CD14-positive monocyte (primary cell): ENCODE measurements at regions not wholly inside any gene's neighbourhood (a gene's known extent, or its start where the extent isn't known, plus 50 kb on each side); places are given as distances from the start of the nearest gene placed in this dataset.

Experiments
- DNase-seq, 3 donors: peaks; one replicate each; pipeline ENCODE4 v3.0.0-alpha.2; 2011 to 2022
- H2AFZ ChIP-seq: 2 replicates; pipeline ENCODE4 v1.6.0; 2012; ENCODE audit warnings: mild to moderate bottlenecking, low read depth, low read length, inconsistent platforms; ENCODE audit not compliant: insufficient read depth, poor library complexity, severe bottlenecking
- H3K27ac ChIP-seq, 2 donors: 1 replicate in 1 of 2; 2 replicates in 1 of 2; pipeline ENCODE4 v1.5.1; 2012 to 2013; ENCODE audit warnings: low read length in 2 of 2, control low read depth in 1 of 2, inconsistent platforms in 1 of 2, low read depth in 1 of 2, mild to moderate bottlenecking in 1 of 2
- H3K27me3 ChIP-seq, 2 donors: one replicate each; pipeline versions ENCODE4 v1.6.0 to v1.6.1; 2011 to 2013; ENCODE audit warnings: low read length in 2 of 2; ENCODE audit not compliant: control insufficient read depth in 2 of 2, insufficient read depth in 2 of 2
- H3K36me3 ChIP-seq, 2 donors: replicated peaks in 1 of 2; 1 replicate in 1 of 2; 2 replicates in 1 of 2; pipeline versions ENCODE4 v1.5.1 to v1.6.1; 2012 to 2013; ENCODE audit warnings: low read length in 2 of 2, control low read depth in 1 of 2, inconsistent platforms in 1 of 2, mild to moderate bottlenecking in 1 of 2; ENCODE audit not compliant: insufficient read depth in 2 of 2, control insufficient read depth in 1 of 2
- H3K4me1 ChIP-seq, 2 donors: 1 replicate in 1 of 2; 2 replicates in 1 of 2; pipeline versions ENCODE4 v1.5.1 to v1.6.1; 2012 to 2013; ENCODE audit warnings: low read length in 2 of 2, control low read depth in 1 of 2, inconsistent platforms in 1 of 2, mild to moderate bottlenecking in 1 of 2, moderate library complexity in 1 of 2; ENCODE audit not compliant: insufficient read depth in 2 of 2, control insufficient read depth in 1 of 2
- H3K4me2 ChIP-seq: replicated peaks from 2 replicates; pipeline ENCODE3; 2012; ENCODE audit warnings: low read length, moderate library complexity, mild to moderate bottlenecking; ENCODE audit not compliant: poor library complexity, severe bottlenecking; ENCODE audit errors: extremely low read depth
- H3K4me3 ChIP-seq, 3 experiments: fragments of 200-600 bp in 1 of 3; sonication (generic) in 1 of 3; replicated peaks in 1 of 3; 1 replicate in 2 of 3; 2 replicates in 1 of 3; pipeline ENCODE4 v1.5.1; 2011 to 2013; ENCODE audit warnings: low read length in 3 of 3, mild to moderate bottlenecking in 3 of 3, control low read depth in 2 of 3, low read depth in 2 of 3, inconsistent platforms in 1 of 3, moderate library complexity in 1 of 3
- H3K79me2 ChIP-seq: 2 replicates; pipeline ENCODE4 v1.6.0; 2012; ENCODE audit warnings: mild to moderate bottlenecking, control low read depth, inconsistent platforms, low read length, moderate library complexity; ENCODE audit not compliant: insufficient read depth
- H3K9ac ChIP-seq: 2 replicates; pipeline ENCODE4 v1.6.0; 2017; ENCODE audit warnings: low read length, mild to moderate bottlenecking; ENCODE audit not compliant: insufficient read depth, poor library complexity, severe bottlenecking
- H3K9me3 ChIP-seq, 2 donors: replicated peaks in 1 of 2; 1 replicate in 1 of 2; 2 replicates in 1 of 2; pipeline versions ENCODE4 v1.5.1 to v1.6.1; 2012 to 2013; ENCODE audit warnings: low read length in 2 of 2, control low read depth in 1 of 2; ENCODE audit not compliant: control insufficient read depth in 1 of 2, insufficient read depth in 1 of 2
- H4K20me1 ChIP-seq: 2 replicates; pipeline ENCODE4 v1.6.0; 2012; ENCODE audit warnings: mild to moderate bottlenecking, low read length, control low read depth, moderate library complexity; ENCODE audit not compliant: insufficient read depth
- H3K27ac Mint-ChIP-seq, 7 donors: one replicate each; pipeline ENCODE4 v1.8.0; 2020; ENCODE audit warnings: mild to moderate bottlenecking in 7 of 7, mixed read lengths in 7 of 7, moderate library complexity in 6 of 7, inconsistent platforms in 2 of 7
- H3K27me3 Mint-ChIP-seq, 3 donors: one replicate each; pipeline ENCODE4 v1.8.0; 2021 to 2022; ENCODE audit warnings: low read depth in 3 of 3, mild to moderate bottlenecking in 3 of 3, mixed read lengths in 3 of 3, moderate library complexity in 3 of 3, inconsistent platforms in 1 of 3
- H3K36me3 Mint-ChIP-seq, 2 donors: one replicate each; pipeline ENCODE4 v1.8.0; 2020; ENCODE audit warnings: mixed read lengths in 2 of 2, inconsistent platforms in 1 of 2, mild to moderate bottlenecking in 1 of 2
- H3K4me1 Mint-ChIP-seq: one replicate; pipeline ENCODE4 v1.8.0; 2020; ENCODE audit warnings: mild to moderate bottlenecking, mixed read lengths
- H3K4me3 Mint-ChIP-seq, 2 donors: one replicate each; pipeline ENCODE4 v1.8.0; 2020; ENCODE audit warnings: mild to moderate bottlenecking in 2 of 2, mixed read lengths in 2 of 2, moderate library complexity in 1 of 2
- H3K9me3 Mint-ChIP-seq, 7 donors: one replicate each; pipeline ENCODE4 v1.8.0; 2020 to 2022; ENCODE audit warnings: mixed read lengths in 7 of 7, mild to moderate bottlenecking in 6 of 7, moderate library complexity in 6 of 7, inconsistent platforms in 2 of 7
- WGBS: methylation state at CpG from one replicate; pipeline ENCODE4 v1.1.5; 2013; ENCODE audit warnings: missing lambda C conversion rate; ENCODE audit not compliant: insufficient coverage; 5-methylcytosine and 5-hydroxymethylcytosine counted together
- intact Hi-C, 2 donors: fragments of 100-400 bp; cut with micrococcal nuclease; formaldehyde crosslinking; loops; one replicate each; pipeline versions ENCODE4 v1.15.0 to v1.15.1; 2023
- TF ChIP-seq, protein P1 (sequence below): fragments of 200-600 bp; IDR thresholded peaks from one replicate; pipeline ENCODE4 v1.8.0; 2022; ENCODE audit warnings: antibody characterized with exemption, mild to moderate bottlenecking

DNA sequence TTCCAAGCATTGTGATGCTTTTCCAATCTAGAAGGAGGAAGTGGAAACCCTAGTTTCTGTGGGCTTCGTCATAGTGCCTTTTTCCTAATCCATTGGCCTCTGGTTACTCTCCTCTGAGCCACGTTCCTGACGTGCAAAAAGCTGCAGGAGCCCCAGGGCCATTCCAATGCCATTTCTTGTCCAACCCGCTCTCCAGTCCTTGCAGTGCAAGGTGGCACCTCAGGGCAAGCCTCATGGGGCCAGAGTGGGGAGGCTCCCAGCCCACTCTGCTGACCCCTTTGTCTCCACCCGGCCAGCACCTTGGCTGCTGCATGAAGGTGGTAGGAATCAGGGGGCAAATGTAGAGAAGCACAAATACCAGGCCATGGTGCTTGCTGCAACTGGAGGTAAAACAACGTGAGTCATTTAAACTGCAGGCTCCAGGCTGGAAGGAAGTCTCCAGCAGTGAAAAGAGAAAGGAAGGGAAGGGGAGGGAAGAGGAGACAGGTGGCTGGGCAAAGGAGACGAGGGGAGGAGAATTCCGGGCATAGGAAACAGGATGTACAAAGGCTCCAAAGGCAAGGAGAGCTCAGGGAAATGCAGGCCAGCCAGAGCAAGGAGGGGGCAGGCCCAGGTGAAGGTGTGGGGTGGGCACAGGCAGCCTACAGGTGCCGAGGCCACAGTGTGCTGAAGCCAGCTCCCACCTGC lies 168.2 kb upstream of the TNRC6C start:
- Mint-ChIP-seq H3K9me3 (peaks cover 0 to 2% (median 0%) of the 10 kb centered on the region in 7 donors), H3K27me3 (peaks cover 18 to 34% (median 32%) of the 10 kb centered on the region in 3 donors), H3K27ac (peak overlapping the region in 1 of 7 donors; percentile 48), H3K36me3 (no peaks in the 10 kb centered on the region), H3K4me1 (no peaks in the 10 kb centered on the region), H3K4me3 (no peak overlapping the region)
- 84% methylated on average over 4 of the region's 9 CpGs for WGBS
- TF ChIP-seq, protein P1, sequence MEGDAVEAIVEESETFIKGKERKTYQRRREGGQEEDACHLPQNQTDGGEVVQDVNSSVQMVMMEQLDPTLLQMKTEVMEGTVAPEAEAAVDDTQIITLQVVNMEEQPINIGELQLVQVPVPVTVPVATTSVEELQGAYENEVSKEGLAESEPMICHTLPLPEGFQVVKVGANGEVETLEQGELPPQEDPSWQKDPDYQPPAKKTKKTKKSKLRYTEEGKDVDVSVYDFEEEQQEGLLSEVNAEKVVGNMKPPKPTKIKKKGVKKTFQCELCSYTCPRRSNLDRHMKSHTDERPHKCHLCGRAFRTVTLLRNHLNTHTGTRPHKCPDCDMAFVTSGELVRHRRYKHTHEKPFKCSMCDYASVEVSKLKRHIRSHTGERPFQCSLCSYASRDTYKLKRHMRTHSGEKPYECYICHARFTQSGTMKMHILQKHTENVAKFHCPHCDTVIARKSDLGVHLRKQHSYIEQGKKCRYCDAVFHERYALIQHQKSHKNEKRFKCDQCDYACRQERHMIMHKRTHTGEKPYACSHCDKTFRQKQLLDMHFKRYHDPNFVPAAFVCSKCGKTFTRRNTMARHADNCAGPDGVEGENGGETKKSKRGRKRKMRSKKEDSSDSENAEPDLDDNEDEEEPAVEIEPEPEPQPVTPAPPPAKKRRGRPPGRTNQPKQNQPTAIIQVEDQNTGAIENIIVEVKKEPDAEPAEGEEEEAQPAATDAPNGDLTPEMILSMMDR, result no peak
- Histone ChIP-seq H3K36me3 (no peaks in the 10 kb centered on the region), H3K27ac (no peak overlapping the region), H3K9ac (no peak overlapping the region), H3K27me3 (peaks cover 0 to 7% of the 10 kb centered on the region in 2 donors), H3K4me3 (no peak overlapping the region), H3K9me3 (no peaks in the 10 kb centered on the region), H3K79me2 (no peaks in the 10 kb centered on the region), H2AFZ (no peak overlapping the region), H3K4me2 (no peak overlapping the region), H4K20me1 (no peaks in the 10 kb centered on the region), H3K4me1 (no peaks in the 10 kb centered on the region)
- DNase-seq, result no peak
- intact Hi-C loops, result no loop called here

DNA sequence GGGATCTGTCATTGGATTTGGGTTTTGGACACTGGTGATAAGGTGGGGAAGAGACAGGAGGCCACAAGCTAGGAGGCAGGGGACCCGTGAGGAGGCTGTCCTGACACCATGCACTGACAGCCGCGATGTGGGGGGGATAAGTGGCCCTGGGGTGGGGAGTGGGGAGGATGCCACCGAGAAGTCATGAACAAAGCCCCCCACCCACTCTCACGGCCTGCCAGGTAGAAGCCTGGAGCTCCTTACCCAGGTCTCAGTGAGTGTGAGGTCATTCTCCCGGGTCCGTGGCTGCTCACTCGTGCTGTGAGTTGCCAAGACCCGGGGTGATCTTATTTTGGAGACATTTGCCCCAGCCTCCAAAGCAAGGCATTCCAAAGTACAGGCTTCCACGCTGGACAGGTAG lies 165.9 kb upstream of the TNRC6C start:
- no peaks in the 10 kb centered on the region for H3K4me1 Mint-ChIP-seq
- peaks cover 20 to 30% (median 30%) of the 10 kb centered on the region in 3 donors for H3K27me3 Mint-ChIP-seq

More for the DNA sequence above, 165.9 kb upstream of the TNRC6C start:
- no peak overlapping the region for H2AFZ ChIP-seq
- no peaks in the 10 kb centered on the region for H3K36me3 ChIP-seq
- no peaks in the 10 kb centered on the region for H3K4me1 ChIP-seq
- H3K4me3 Mint-ChIP-seq, result no peak overlapping the region
- TF ChIP-seq, protein P1, result no peak
- H3K27ac ChIP-seq, result no peak overlapping the region
- no peaks in the 10 kb centered on the region for H3K9me3 ChIP-seq
- H3K27me3 ChIP-seq, result peaks cover 0 to 7% of the 10 kb centered on the region in 2 donors
- peaks cover 0 to 2% (median 0%) of the 10 kb centered on the region in 7 donors for H3K9me3 Mint-ChIP-seq
- no peak overlapping the region for H3K4me2 ChIP-seq
- intact Hi-C loops, result no loop called here
- H3K4me3 ChIP-seq, result no peak overlapping the region
- no peak overlapping the region for H3K9ac ChIP-seq
- H3K36me3 Mint-ChIP-seq, result no peaks in the 10 kb centered on the region
- H4K20me1 ChIP-seq, result no peaks in the 10 kb centered on the region
- H3K79me2 ChIP-seq, result no peaks in the 10 kb centered on the region
- H3K27ac Mint-ChIP-seq, result no peak overlapping the region
- DNase-seq, result no peak
- WGBS, result 87% methylated on average over 5 of the region's 10 CpGs
